Lower leg skin (tissue), 4 donors: ENCODE measurements at regions not wholly inside any gene's neighbourhood (a gene's known extent, or its start where the extent isn't known, plus 50 kb on each side); places are given as distances from the start of the nearest gene placed in this dataset.

Source experiments
- DNase-seq, 2 donors: peaks; one replicate each; pipeline ENCODE4 v3.0.0-alpha.2; 2019; ENCODE audit warnings: low spot score in 2 of 2
- H3K4me3 ChIP-seq: fragments of 200-600 bp; sonication (generic); 2 replicates; pipeline ENCODE4 v1.5.1; 2017; ENCODE audit warnings: mild to moderate bottlenecking, low read depth; ENCODE audit not compliant: poor library complexity, severe bottlenecking
- CTCF ChIP-seq, 3 donors: fragments of 450-650 bp; IDR thresholded peaks; one replicate each; pipeline ENCODE4 v1.5.1; 2016; ENCODE audit warnings: antibody characterized with exemption in 3 of 3, mild to moderate bottlenecking in 3 of 3, moderate library complexity in 2 of 3
- POLR2A ChIP-seq, 2 donors: fragments of 450-650 bp; IDR thresholded peaks; one replicate each; pipeline ENCODE4 v1.6.1; 2016 to 2017; ENCODE audit warnings: antibody characterized with exemption in 2 of 2, mild to moderate bottlenecking in 1 of 2, moderate library complexity in 1 of 2
- WGBS, 2 donors: methylation state at CpG; one replicate each; pipeline ENCODE4 v1.1.5; 2018; 5-methylcytosine and 5-hydroxymethylcytosine counted together
- intact Hi-C: fragments of 100-400 bp; cut with DNase I; formaldehyde crosslinking; loops from one replicate; pipeline ENCODE4 v1.15.0; 2023; ENCODE audit warnings: low total_unique reads

- intact Hi-C loops, result no loop called here
- no peak for TF ChIP-seq POLR2A (IDR thresholded peaks at IDR 0.05)
- no peak for TF ChIP-seq CTCF (IDR thresholded peaks at IDR 0.05)
- 85 to 98% methylated on average over 2 of the region's 2 CpGs for WGBS, 2 donors
- no peak for DNase-seq
- H3K4me3 ChIP-seq, result no peak overlapping the region
Observed at GRCh38 chr2:137893145-137893544, 71.1 kb upstream of the HNMT start.

GRCh38 chr2:137896467-137896866 lies 67.8 kb upstream of the HNMT start:
- WGBS, 2 donors, result 76% methylated on average over 2 of the region's 2 CpGs

GRCh38 chr2:137897082-137897481 lies 67.2 kb upstream of the HNMT start:
- intact Hi-C loops, result no loop called here
- H3K4me3 ChIP-seq, result no peak overlapping the region
- 71 to 82% methylated on average over 1 of the region's 1 CpG for WGBS, 2 donors
- no peak for DNase-seq
- TF ChIP-seq CTCF (IDR thresholded peaks at IDR 0.05) (no peak), POLR2A (IDR thresholded peaks at IDR 0.05) (no peak)

More at GRCh38 chr2:137896467-137896866, 67.8 kb upstream of the HNMT start:
- intact Hi-C loops, result no loop called here
- TF ChIP-seq CTCF (IDR thresholded peaks at IDR 0.05), result no peak
- TF ChIP-seq POLR2A (IDR thresholded peaks at IDR 0.05), result no peak
- no peak for DNase-seq
- no peak overlapping the region for H3K4me3 ChIP-seq

- DNase-seq, result no peak
- H3K4me3 ChIP-seq, result no peak overlapping the region
- intact Hi-C loops, result loop anchor here (5.0 to 10.0 kb wide), 2 partner anchors 924 to 1037 kb away; no protein-coding TSS in a partner anchor
- no peak for TF ChIP-seq POLR2A (IDR thresholded peaks at IDR 0.05)
- no peak for TF ChIP-seq CTCF (IDR thresholded peaks at IDR 0.05)
- WGBS, 2 donors, result 70 to 86% methylated on average over 4 of the region's 4 CpGs
Observed at GRCh38 chr2:137900421-137901141, 63.7 kb upstream of the HNMT start.

GRCh38 chr2:137910641-137911040 lies 53.6 kb upstream of the HNMT start:
- TF ChIP-seq POLR2A (IDR thresholded peaks at IDR 0.05) (no peak), CTCF (IDR thresholded peaks at IDR 0.05) (no peak)
- intact Hi-C loops, result loop anchor here (10.0 kb wide), 1 partner anchor 874 kb away; the partner anchor contains the start of gene NXPH2
- 21 to 24% methylated on average over 4 of the region's 4 CpGs for WGBS, 2 donors
- no peak for DNase-seq
- no peak overlapping the region for H3K4me3 ChIP-seq
